NT2/D1 (cell line): ENCODE measurements at regions not wholly inside any gene's neighbourhood (a gene's known extent, or its start where the extent isn't known, plus 50 kb on each side); places are given as distances from the start of the nearest gene placed in this dataset.

Experiments
- SUZ12 ChIP-seq: IDR thresholded peaks from 2 replicates; pipeline ENCODE4 v1.6.1; 2011; ENCODE audit not compliant: insufficient read length, insufficient read depth; ENCODE audit errors: extremely low read depth
- YY1 ChIP-seq: IDR thresholded peaks from 2 replicates; pipeline ENCODE4 v1.6.1; 2011; ENCODE audit not compliant: insufficient read length, insufficient read depth
- ZNF274 ChIP-seq: IDR thresholded peaks from 2 replicates; pipeline ENCODE4 v1.6.1; 2011; ENCODE audit warnings: mild to moderate bottlenecking, low read depth, low read length

DNA sequence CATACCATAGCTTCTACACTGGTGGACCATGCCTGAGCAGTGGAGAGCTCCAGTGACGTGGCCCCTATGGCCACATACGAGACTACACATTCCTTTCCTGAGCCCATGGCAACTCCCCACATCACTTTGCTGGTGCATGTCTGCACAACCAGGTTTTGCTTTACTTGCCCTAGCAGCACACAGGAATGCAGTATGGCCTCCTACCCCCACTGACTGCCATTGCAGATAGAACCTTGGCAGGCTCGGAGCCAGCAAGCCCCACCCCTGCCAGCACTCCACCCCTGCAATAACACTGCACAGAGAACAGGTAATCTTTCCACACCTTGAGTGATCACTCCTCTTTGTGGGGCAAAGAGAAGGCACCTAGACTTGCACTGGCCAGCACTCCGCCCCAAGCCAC is 531.9 kb upstream of the CAMK1G start:
- TF ChIP-seq SUZ12 = no peak
- TF ChIP-seq YY1 = no peak
- no peak for TF ChIP-seq ZNF274
